Loucy (cell line): ENCODE measurements at regions not wholly inside any gene's neighbourhood (a gene's known extent, or its start where the extent isn't known, plus 50 kb on each side); places are given as distances from the start of the nearest gene placed in this dataset.

Experiments
- CTCF ChIP-seq: fragments of 200-600 bp; sonication (generic); conservative IDR thresholded peaks from 2 replicates; pipeline ENCODE4 v1.5.1; 2014; ENCODE audit warnings: mild to moderate bottlenecking, antibody characterized with exemption, low read length
- EZH2phosphoT487 ChIP-seq: fragments of 200-600 bp; IDR thresholded peaks from 2 replicates; pipeline ENCODE4 v1.6.1; 2018; ENCODE audit warnings: antibody characterized with exemption, mild to moderate bottlenecking, moderate library complexity, borderline replicate concordance

DNA sequence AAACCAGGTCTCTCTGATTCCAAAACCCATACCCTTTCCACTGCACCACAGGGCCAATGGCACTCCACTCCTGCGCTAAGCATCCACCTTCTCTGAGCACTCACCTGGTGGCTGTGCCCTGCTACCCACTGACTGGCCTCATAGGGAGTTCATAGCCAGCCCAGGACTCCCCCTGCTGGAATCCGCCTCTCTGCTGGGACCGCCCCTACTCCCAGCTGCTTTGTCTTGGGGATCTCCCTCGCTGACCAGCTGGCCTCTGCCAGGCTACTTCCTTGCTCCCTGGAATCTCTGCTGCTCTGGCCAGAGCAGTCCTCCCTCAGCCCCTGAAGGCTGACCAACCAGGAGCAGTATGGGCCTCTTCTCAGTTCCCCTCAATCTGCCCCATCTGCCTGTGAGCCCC lies 129.7 kb downstream of the FAXC start:
- no peak for TF ChIP-seq CTCF
- no peak for TF ChIP-seq EZH2phosphoT487
